ENCODE measurements at regions not wholly inside any gene's neighbourhood (a gene's known extent, or its start where the extent isn't known, plus 50 kb on each side); places are given as distances from the start of the nearest gene placed in this dataset.
"Not testable (repeated sequence)": the region's sequence is repeated elsewhere in the genome, so short reads cannot be mapped to it uniquely, and the experiment has no call there.

- H3K27me3 ChIP-seq (replicated peaks; ENCODE audit: insufficient read depth); H3K9me3 ChIP-seq; H3K36me3 ChIP-seq; H3K4me1 ChIP-seq (ENCODE audit: control insufficient read depth in 1 of 2, low read depth in 2 of 2): not testable (repeated sequence)
- peak; percentile 60 for DNase-seq (ENCODE audit: low spot score)
- ATAC-seq (ENCODE audit: insufficient number of reproducible peaks, low FRiP score, low read depth), result peak; percentile 94
- H3K4me3 ChIP-seq, result peak overlapping the region; percentile 98
- peak overlapping the region; percentile 95 to 99 for H3K27ac ChIP-seq
Observed at GRCh38 chr10:38402442-38403346, 308.6 kb downstream of the ZNF37A start.

- not testable (repeated sequence) for ATAC-seq (ENCODE audit: insufficient number of reproducible peaks, low FRiP score, low read depth); H3K9me3 ChIP-seq; DNase-seq (ENCODE audit: low spot score)
Observed at GRCh38 chr10:38403347-38404117, 309.4 kb downstream of the ZNF37A start.

GRCh38 chr10:38423634-38424033, 329.5 kb downstream of the ZNF37A start:
- not testable (repeated sequence) for H3K36me3 ChIP-seq; DNase-seq (ENCODE audit: low spot score); H3K27me3 ChIP-seq (replicated peaks; ENCODE audit: insufficient read depth); H3K4me1 ChIP-seq (ENCODE audit: control insufficient read depth in 1 of 2, low read depth in 2 of 2); H3K27ac ChIP-seq; ATAC-seq (ENCODE audit: insufficient number of reproducible peaks, low FRiP score, low read depth); H3K9me3 ChIP-seq; H3K4me3 ChIP-seq

More at GRCh38 chr10:38403347-38404117, 309.4 kb downstream of the ZNF37A start:
- H3K36me3 ChIP-seq; H3K27me3 ChIP-seq (replicated peaks; ENCODE audit: insufficient read depth); H3K4me1 ChIP-seq (ENCODE audit: control insufficient read depth in 1 of 2, low read depth in 2 of 2): not testable (repeated sequence)
- Histone ChIP-seq H3K27ac (peak overlapping the region; percentile 95 to 99), H3K4me3 (peak overlapping the region; percentile 87)
- peak; percentile 17 for TF ChIP-seq CTCF (IDR thresholded peaks at IDR 0.05)

- H3K9me3 ChIP-seq; H3K27ac ChIP-seq; H3K4me3 ChIP-seq; ATAC-seq (ENCODE audit: insufficient number of reproducible peaks, low FRiP score, low read depth); DNase-seq (ENCODE audit: low spot score); H3K4me1 ChIP-seq (ENCODE audit: control insufficient read depth in 1 of 2, low read depth in 2 of 2); H3K36me3 ChIP-seq; H3K27me3 ChIP-seq (replicated peaks; ENCODE audit: insufficient read depth): not testable (repeated sequence)
Observed at GRCh38 chr10:38430242-38430641, 336.1 kb downstream of the ZNF37A start.

- not testable (repeated sequence) for DNase-seq (ENCODE audit: low spot score); H3K4me1 ChIP-seq (ENCODE audit: control insufficient read depth in 1 of 2, low read depth in 2 of 2); H3K4me3 ChIP-seq; ATAC-seq (ENCODE audit: insufficient number of reproducible peaks, low FRiP score, low read depth); H3K36me3 ChIP-seq; H3K9me3 ChIP-seq; H3K27me3 ChIP-seq (replicated peaks; ENCODE audit: insufficient read depth); H3K27ac ChIP-seq
Observed at GRCh38 chr10:38437359-38437758, 343.2 kb downstream of the ZNF37A start.

GRCh38 chr10:38448614-38449355, 354.6 kb downstream of the ZNF37A start:
- H3K36me3 ChIP-seq; H3K27me3 ChIP-seq (replicated peaks; ENCODE audit: insufficient read depth); H3K9me3 ChIP-seq; H3K27ac ChIP-seq; DNase-seq (ENCODE audit: low spot score); ATAC-seq (ENCODE audit: insufficient number of reproducible peaks, low FRiP score, low read depth); H3K4me3 ChIP-seq; H3K4me1 ChIP-seq (ENCODE audit: control insufficient read depth in 1 of 2, low read depth in 2 of 2): not testable (repeated sequence)

GRCh38 chr10:38449618-38450017, 355.5 kb downstream of the ZNF37A start:
- not testable (repeated sequence) for H3K27ac ChIP-seq; H3K9me3 ChIP-seq; ATAC-seq (ENCODE audit: insufficient number of reproducible peaks, low FRiP score, low read depth); H3K4me3 ChIP-seq; H3K27me3 ChIP-seq (replicated peaks; ENCODE audit: insufficient read depth); DNase-seq (ENCODE audit: low spot score); H3K4me1 ChIP-seq (ENCODE audit: control insufficient read depth in 1 of 2, low read depth in 2 of 2); H3K36me3 ChIP-seq

- H3K9me3 ChIP-seq; H3K27ac ChIP-seq; H3K4me1 ChIP-seq (ENCODE audit: control insufficient read depth in 1 of 2, low read depth in 2 of 2); ATAC-seq (ENCODE audit: insufficient number of reproducible peaks, low FRiP score, low read depth); H3K27me3 ChIP-seq (replicated peaks; ENCODE audit: insufficient read depth); H3K36me3 ChIP-seq; H3K4me3 ChIP-seq; DNase-seq (ENCODE audit: low spot score): not testable (repeated sequence)
Observed at GRCh38 chr10:38450372-38451057, 356.4 kb downstream of the ZNF37A start.

GRCh38 chr10:38451306-38451967, 357.3 kb downstream of the ZNF37A start:
- H3K27ac ChIP-seq; H3K4me1 ChIP-seq (ENCODE audit: control insufficient read depth in 1 of 2, low read depth in 2 of 2); ATAC-seq (ENCODE audit: insufficient number of reproducible peaks, low FRiP score, low read depth); DNase-seq (ENCODE audit: low spot score); H3K9me3 ChIP-seq; H3K4me3 ChIP-seq; H3K27me3 ChIP-seq (replicated peaks; ENCODE audit: insufficient read depth); H3K36me3 ChIP-seq: not testable (repeated sequence)

All from thoracic aorta (tissue), 2 donors.